ENCODE measurements at regions not wholly inside any gene's neighbourhood (a gene's known extent, or its start where the extent isn't known, plus 50 kb on each side); places are given as distances from the start of the nearest gene placed in this dataset.

DNA sequence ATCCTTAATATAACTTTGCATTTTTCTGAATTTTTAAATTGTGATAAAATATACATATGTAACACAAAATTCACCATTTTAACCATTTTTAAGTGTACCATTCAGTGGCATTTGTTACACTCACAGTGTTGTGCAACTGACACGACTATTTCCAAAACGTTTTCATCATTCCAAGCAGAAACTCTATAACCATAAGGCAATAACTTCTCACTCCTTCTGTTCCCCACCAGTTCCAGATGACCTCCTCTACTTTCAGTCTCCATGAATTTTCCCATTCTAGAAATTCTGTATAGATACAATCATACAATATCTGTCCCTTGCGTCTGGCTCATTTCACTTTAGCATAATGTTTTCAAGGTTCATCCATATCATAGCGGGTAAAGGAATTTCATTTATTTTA lies 223.5 kb upstream of the TTC14 start:
- ChIA-PET POLR2A (no interaction called here), CTCF (no interaction called here)
- no peaks in the 10 kb centered on the region for H3K4me1 ChIP-seq (ENCODE audit: control extremely low read depth in 1 of 4, control insufficient read depth in 4 of 4, insufficient read depth in 4 of 4, low read length in 3 of 4)
- no peaks in the 10 kb centered on the region for H3K27me3 ChIP-seq (replicated peaks in 2 of 5; ENCODE audit: control insufficient read depth in 4 of 5, insufficient read depth in 5 of 5, low read length in 4 of 5)
- H3K27ac ChIP-seq (ENCODE audit: insufficient read depth in 1 of 2, low read depth in 1 of 2, low read length in 2 of 2, poor library complexity in 1 of 2, severe bottlenecking in 2 of 2), result no peak overlapping the region
- no peak overlapping the region for H3K4me3 ChIP-seq (ENCODE audit: control insufficient read depth in 1 of 7, extremely low read depth in 1 of 7, insufficient read depth in 4 of 7, low read depth in 2 of 7, low read length in 6 of 7)
- WGBS (ENCODE audit: insufficient coverage), result 86% methylated on average over 2 of the region's 4 CpGs
- DNase-seq, result no peak
- H3K9me3 ChIP-seq (ENCODE audit: control extremely low read depth in 1 of 5, control insufficient read depth in 4 of 5, insufficient read depth in 2 of 5, low read depth in 1 of 5, low read length in 4 of 5), result no peaks in the 10 kb centered on the region
- no peaks in the 10 kb centered on the region for H3K36me3 ChIP-seq (ENCODE audit: control insufficient read depth in 4 of 4, insufficient read depth in 4 of 4, low read length in 3 of 4)

GRCh38 chr3:180382638-180383180 lies 219.3 kb upstream of the TTC14 start:
- Histone ChIP-seq H3K36me3 (ENCODE audit: control insufficient read depth in 4 of 4, insufficient read depth in 4 of 4, low read length in 3 of 4) (no peaks in the 10 kb centered on the region), H3K9me3 (ENCODE audit: control extremely low read depth in 1 of 5, control insufficient read depth in 4 of 5, insufficient read depth in 2 of 5, low read depth in 1 of 5, low read length in 4 of 5) (no peaks in the 10 kb centered on the region), H3K27me3 (replicated peaks in 2 of 5; ENCODE audit: control insufficient read depth in 4 of 5, insufficient read depth in 5 of 5, low read length in 4 of 5) (no peaks in the 10 kb centered on the region), H3K27ac (ENCODE audit: insufficient read depth in 1 of 2, low read depth in 1 of 2, low read length in 2 of 2, poor library complexity in 1 of 2, severe bottlenecking in 2 of 2) (no peak overlapping the region), H3K4me1 (ENCODE audit: control extremely low read depth in 1 of 4, control insufficient read depth in 4 of 4, insufficient read depth in 4 of 4, low read length in 3 of 4) (no peaks in the 10 kb centered on the region), H3K4me3 (ENCODE audit: control insufficient read depth in 1 of 7, extremely low read depth in 1 of 7, insufficient read depth in 4 of 7, low read depth in 2 of 7, low read length in 6 of 7) (no peak overlapping the region)
- POLR2A ChIA-PET, result no interaction called here
- DNase-seq, result no peak
- CTCF ChIA-PET, result no interaction called here
- 61% methylated on average over 2 of the region's 2 CpGs for WGBS (ENCODE audit: insufficient coverage)

DNA sequence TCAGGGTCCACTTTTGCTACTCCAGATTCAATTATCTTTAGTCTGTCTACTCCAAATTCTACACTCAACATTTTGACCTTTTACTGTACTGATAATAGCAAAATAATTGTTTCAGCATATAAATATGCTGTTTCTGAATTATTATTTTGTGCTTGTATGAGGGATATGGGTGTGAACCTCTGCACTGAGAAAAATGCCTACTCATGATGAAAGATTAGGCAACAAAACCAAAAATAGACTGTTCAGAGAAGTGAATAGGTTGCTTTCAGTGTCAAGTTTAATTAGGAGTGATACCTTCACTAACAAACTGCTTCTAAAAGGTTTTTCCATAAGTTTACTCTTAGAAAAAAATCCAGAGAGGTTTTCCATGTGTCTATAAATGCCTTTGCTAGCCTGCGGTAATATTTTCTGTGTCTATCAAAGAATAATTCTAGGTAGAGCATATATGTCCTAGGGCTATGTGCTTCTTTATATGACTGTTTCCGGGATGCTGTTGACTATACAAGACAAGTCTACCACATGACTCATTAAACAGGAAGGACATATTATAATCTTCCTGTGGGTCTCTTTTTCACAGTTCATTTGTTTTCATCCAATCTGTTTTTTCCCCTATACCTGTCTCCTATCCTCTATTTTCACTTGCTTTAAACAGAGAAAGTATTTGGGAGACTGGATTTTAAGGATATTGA lies 218.5 kb upstream of the TTC14 start:
- H3K4me3 ChIP-seq (ENCODE audit: control insufficient read depth in 1 of 7, extremely low read depth in 1 of 7, insufficient read depth in 4 of 7, low read depth in 2 of 7, low read length in 6 of 7), result no peak overlapping the region
- H3K36me3 ChIP-seq (ENCODE audit: control insufficient read depth in 4 of 4, insufficient read depth in 4 of 4, low read length in 3 of 4), result no peaks in the 10 kb centered on the region
- ChIA-PET CTCF (no interaction called here), POLR2A (no interaction called here)
- no peaks in the 10 kb centered on the region for H3K9me3 ChIP-seq (ENCODE audit: control extremely low read depth in 1 of 5, control insufficient read depth in 4 of 5, insufficient read depth in 2 of 5, low read depth in 1 of 5, low read length in 4 of 5)
- H3K27ac ChIP-seq (ENCODE audit: insufficient read depth in 1 of 2, low read depth in 1 of 2, low read length in 2 of 2, poor library complexity in 1 of 2, severe bottlenecking in 2 of 2), result no peak overlapping the region
- WGBS (ENCODE audit: insufficient coverage), result no CpG with 5 or more reads among the region's 2 CpGs
- H3K4me1 ChIP-seq (ENCODE audit: control extremely low read depth in 1 of 4, control insufficient read depth in 4 of 4, insufficient read depth in 4 of 4, low read length in 3 of 4), result no peaks in the 10 kb centered on the region
- no peaks in the 10 kb centered on the region for H3K27me3 ChIP-seq (replicated peaks in 2 of 5; ENCODE audit: control insufficient read depth in 4 of 5, insufficient read depth in 5 of 5, low read length in 4 of 5)
- DNase-seq, result no peak

- no peaks in the 10 kb centered on the region for H3K4me1 ChIP-seq (ENCODE audit: control extremely low read depth in 1 of 4, control insufficient read depth in 4 of 4, insufficient read depth in 4 of 4, low read length in 3 of 4)
- H3K27ac ChIP-seq (ENCODE audit: insufficient read depth in 1 of 2, low read depth in 1 of 2, low read length in 2 of 2, poor library complexity in 1 of 2, severe bottlenecking in 2 of 2), result no peak overlapping the region
- no peaks in the 10 kb centered on the region for H3K36me3 ChIP-seq (ENCODE audit: control insufficient read depth in 4 of 4, insufficient read depth in 4 of 4, low read length in 3 of 4)
- no peaks in the 10 kb centered on the region for H3K27me3 ChIP-seq (replicated peaks in 2 of 5; ENCODE audit: control insufficient read depth in 4 of 5, insufficient read depth in 5 of 5, low read length in 4 of 5)
- no peak for DNase-seq
- POLR2A ChIA-PET, result no interaction called here
- H3K4me3 ChIP-seq (ENCODE audit: control insufficient read depth in 1 of 7, extremely low read depth in 1 of 7, insufficient read depth in 4 of 7, low read depth in 2 of 7, low read length in 6 of 7), result no peak overlapping the region
- CTCF ChIA-PET, result no interaction called here
- H3K9me3 ChIP-seq (ENCODE audit: control extremely low read depth in 1 of 5, control insufficient read depth in 4 of 5, insufficient read depth in 2 of 5, low read depth in 1 of 5, low read length in 4 of 5), result no peaks in the 10 kb centered on the region
These were observed 211.7 kb upstream of the TTC14 start for GRCh38 chr3:180390313-180390712.

- 40% methylated on average over 1 of the region's 1 CpG for WGBS (ENCODE audit: insufficient coverage)
- no peak overlapping the region for H3K4me3 ChIP-seq (ENCODE audit: control insufficient read depth in 1 of 7, extremely low read depth in 1 of 7, insufficient read depth in 4 of 7, low read depth in 2 of 7, low read length in 6 of 7)
- H3K36me3 ChIP-seq (ENCODE audit: control insufficient read depth in 4 of 4, insufficient read depth in 4 of 4, low read length in 3 of 4), result no peaks in the 10 kb centered on the region
- ChIA-PET CTCF (no interaction called here), POLR2A (no interaction called here)
- H3K4me1 ChIP-seq (ENCODE audit: control extremely low read depth in 1 of 4, control insufficient read depth in 4 of 4, insufficient read depth in 4 of 4, low read length in 3 of 4), result no peaks in the 10 kb centered on the region
- no peaks in the 10 kb centered on the region for H3K27me3 ChIP-seq (replicated peaks in 2 of 5; ENCODE audit: control insufficient read depth in 4 of 5, insufficient read depth in 5 of 5, low read length in 4 of 5)
- H3K27ac ChIP-seq (ENCODE audit: insufficient read depth in 1 of 2, low read depth in 1 of 2, low read length in 2 of 2, poor library complexity in 1 of 2, severe bottlenecking in 2 of 2), result no peak overlapping the region
- no peak for DNase-seq
- no peaks in the 10 kb centered on the region for H3K9me3 ChIP-seq (ENCODE audit: control extremely low read depth in 1 of 5, control insufficient read depth in 4 of 5, insufficient read depth in 2 of 5, low read depth in 1 of 5, low read length in 4 of 5)
These were observed 211.0 kb upstream of the TTC14 start for GRCh38 chr3:180391001-180391400.

DNA sequence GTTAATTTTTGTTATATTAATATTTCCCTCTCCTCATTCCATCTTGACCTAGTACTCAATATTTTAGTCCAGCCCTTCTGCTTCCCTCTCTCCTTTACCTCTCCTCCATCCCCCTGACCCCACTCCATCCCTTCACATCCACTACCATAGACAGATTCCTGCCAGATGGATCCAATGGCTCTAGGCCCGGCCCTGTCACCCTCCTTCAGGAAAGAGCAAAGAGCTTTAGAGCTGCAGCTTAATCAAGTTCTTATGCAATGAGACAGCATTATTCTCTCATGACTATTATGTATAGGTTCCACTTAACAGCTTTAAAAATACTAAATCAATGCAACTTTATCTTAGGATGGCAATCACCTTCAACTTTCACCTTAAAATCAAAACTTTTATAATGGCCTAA lies 200.7 kb upstream of the TTC14 start:
- ChIA-PET POLR2A (no interaction called here), CTCF (no interaction called here)
- H3K27me3 ChIP-seq (replicated peaks in 2 of 5; ENCODE audit: control insufficient read depth in 4 of 5, insufficient read depth in 5 of 5, low read length in 4 of 5), result no peaks in the 10 kb centered on the region
- H3K27ac ChIP-seq (ENCODE audit: insufficient read depth in 1 of 2, low read depth in 1 of 2, low read length in 2 of 2, poor library complexity in 1 of 2, severe bottlenecking in 2 of 2), result no peak overlapping the region
- H3K36me3 ChIP-seq (ENCODE audit: control insufficient read depth in 4 of 4, insufficient read depth in 4 of 4, low read length in 3 of 4), result no peaks in the 10 kb centered on the region
- DNase-seq, result no peak
- no peaks in the 10 kb centered on the region for H3K9me3 ChIP-seq (ENCODE audit: control extremely low read depth in 1 of 5, control insufficient read depth in 4 of 5, insufficient read depth in 2 of 5, low read depth in 1 of 5, low read length in 4 of 5)
- H3K4me3 ChIP-seq (ENCODE audit: control insufficient read depth in 1 of 7, extremely low read depth in 1 of 7, insufficient read depth in 4 of 7, low read depth in 2 of 7, low read length in 6 of 7), result no peak overlapping the region
- WGBS (ENCODE audit: insufficient coverage), result 80% methylated on average over 1 of the region's 1 CpG
- H3K4me1 ChIP-seq (ENCODE audit: control extremely low read depth in 1 of 4, control insufficient read depth in 4 of 4, insufficient read depth in 4 of 4, low read length in 3 of 4), result no peaks in the 10 kb centered on the region

DNA sequence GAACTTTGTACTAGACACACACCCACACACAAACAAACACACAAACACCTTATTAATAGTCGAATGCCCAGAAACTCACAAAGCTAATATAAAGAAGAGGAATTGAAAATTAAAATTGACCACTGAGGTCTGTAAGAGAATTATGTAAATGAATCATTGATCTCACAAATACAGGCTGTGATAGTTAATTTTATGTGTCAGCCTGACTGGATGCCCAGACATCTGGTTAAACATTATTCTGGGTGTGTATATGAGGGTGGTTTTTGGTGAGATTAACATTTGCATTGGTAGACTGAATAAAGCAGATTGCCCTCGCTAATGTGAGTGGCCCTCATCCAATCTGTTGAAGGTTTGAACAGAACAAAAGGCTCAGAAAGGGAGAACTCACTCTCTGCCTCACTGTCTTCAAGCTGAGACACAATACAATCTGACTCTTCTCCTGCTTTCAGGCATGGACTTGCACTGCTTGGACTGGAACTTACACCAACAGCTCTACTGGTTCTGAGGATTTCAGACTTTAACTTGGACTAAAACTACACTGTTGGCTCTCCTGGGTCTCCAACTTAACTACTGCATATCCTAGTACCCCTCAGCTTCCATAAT lies 199.4 kb upstream of the TTC14 start:
- DNase-seq, result no peak
- 60% methylated on average over 1 of the region's 2 CpGs for WGBS (ENCODE audit: insufficient coverage)
- CTCF ChIA-PET, result no interaction called here

More for the DNA sequence above, 199.4 kb upstream of the TTC14 start:
- Histone ChIP-seq H3K27ac (ENCODE audit: insufficient read depth in 1 of 2, low read depth in 1 of 2, low read length in 2 of 2, poor library complexity in 1 of 2, severe bottlenecking in 2 of 2) (no peak overlapping the region), H3K27me3 (replicated peaks in 2 of 5; ENCODE audit: control insufficient read depth in 4 of 5, insufficient read depth in 5 of 5, low read length in 4 of 5) (no peaks in the 10 kb centered on the region), H3K36me3 (ENCODE audit: control insufficient read depth in 4 of 4, insufficient read depth in 4 of 4, low read length in 3 of 4) (no peaks in the 10 kb centered on the region), H3K9me3 (ENCODE audit: control extremely low read depth in 1 of 5, control insufficient read depth in 4 of 5, insufficient read depth in 2 of 5, low read depth in 1 of 5, low read length in 4 of 5) (no peaks in the 10 kb centered on the region), H3K4me3 (ENCODE audit: control insufficient read depth in 1 of 7, extremely low read depth in 1 of 7, insufficient read depth in 4 of 7, low read depth in 2 of 7, low read length in 6 of 7) (no peak overlapping the region), H3K4me1 (ENCODE audit: control extremely low read depth in 1 of 4, control insufficient read depth in 4 of 4, insufficient read depth in 4 of 4, low read length in 3 of 4) (no peaks in the 10 kb centered on the region)
- POLR2A ChIA-PET, result no interaction called here
